Epidermal melanocyte (primary cell): ENCODE measurements at regions not wholly inside any gene's neighbourhood (a gene's known extent, or its start where the extent isn't known, plus 50 kb on each side); places are given as distances from the start of the nearest gene placed in this dataset.
"Not testable (repeated sequence)": the region's sequence is repeated elsewhere in the genome, so short reads cannot be mapped to it uniquely, and the experiment has no call there.

Experiments
- DNase-seq: peaks from one replicate; pipeline ENCODE4 v3.0.0; 2011; ENCODE audit warnings: low spot score; ENCODE audit not compliant: insufficient read length

DNA sequence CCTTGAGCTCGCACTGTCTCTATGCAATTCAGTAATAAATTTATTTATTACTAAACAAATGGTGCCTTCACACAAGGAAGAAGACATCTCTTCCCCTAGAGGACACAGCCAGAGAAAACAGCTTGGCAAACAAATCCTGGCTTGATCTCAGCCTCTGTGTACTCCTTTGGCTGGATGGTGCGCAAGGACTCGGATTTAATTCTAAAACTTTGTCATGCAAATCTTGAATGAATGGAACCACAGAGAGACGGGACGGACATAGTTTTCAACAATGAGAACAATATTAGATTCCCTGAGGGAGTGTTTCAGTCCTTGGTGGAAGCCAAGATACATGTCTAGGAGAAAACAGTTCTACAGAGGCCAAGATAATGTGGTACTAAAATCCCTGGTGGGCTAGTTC, 349.5 kb downstream of the NPIPA8 start:
- no peak for DNase-seq

DNA sequence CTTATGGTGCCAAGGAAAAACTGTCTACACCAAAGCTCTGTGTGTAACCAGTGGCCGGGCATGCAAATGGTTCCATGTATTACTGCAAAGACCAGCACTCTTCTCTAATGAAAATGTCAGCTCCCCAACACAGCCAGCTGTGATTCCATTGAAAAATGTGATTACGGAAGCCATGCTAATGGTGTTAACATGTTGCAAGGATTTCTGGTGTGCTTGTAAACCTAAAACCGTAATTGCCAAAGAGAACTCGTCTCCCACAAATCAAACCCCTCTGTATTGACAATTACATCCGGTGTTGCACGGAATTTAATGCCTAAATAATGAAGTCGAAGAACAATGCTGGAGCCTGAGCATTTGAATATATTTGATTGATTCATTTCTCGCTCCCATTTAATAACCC, 351.7 kb downstream of the NPIPA8 start:
- DNase-seq, result no peak

DNA sequence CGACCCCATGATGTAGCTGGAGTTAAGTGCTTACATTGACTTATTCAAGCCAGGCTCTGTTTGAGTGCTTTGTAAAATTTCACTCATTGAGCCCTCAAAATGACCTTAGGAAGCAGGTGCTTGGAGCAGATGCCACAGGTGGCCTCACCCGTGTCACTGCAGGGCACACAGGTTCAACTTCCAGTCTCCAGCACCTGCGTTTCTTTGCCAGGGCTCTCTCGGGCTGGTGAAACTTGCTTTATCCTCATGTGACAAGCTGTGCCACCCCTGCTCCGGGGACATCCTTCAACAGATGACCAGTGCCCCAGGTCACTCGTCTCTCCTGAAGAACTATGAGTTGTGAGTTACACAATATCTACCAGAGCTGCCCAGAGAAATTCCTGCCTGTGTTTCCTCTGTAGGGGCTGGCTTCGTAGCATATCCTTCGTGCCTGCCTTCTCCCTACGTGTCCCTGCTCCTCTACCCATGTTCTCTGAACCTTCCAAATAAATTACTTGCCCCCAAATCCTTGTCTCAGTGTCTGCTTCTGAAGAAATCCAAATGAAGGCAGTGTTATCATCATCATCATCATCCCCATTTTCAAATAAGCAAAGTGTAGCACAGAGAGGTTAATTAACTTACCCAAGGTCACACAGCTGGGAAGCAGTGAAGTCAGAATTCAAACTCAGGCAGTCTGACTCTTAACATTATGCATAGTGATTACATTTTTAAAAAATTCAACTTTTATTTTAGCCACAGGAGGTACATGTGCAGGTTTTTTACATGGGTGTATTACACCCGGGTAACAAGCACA, 352.5 kb downstream of the NPIPA8 start:
- DNase-seq, result no peak

DNA sequence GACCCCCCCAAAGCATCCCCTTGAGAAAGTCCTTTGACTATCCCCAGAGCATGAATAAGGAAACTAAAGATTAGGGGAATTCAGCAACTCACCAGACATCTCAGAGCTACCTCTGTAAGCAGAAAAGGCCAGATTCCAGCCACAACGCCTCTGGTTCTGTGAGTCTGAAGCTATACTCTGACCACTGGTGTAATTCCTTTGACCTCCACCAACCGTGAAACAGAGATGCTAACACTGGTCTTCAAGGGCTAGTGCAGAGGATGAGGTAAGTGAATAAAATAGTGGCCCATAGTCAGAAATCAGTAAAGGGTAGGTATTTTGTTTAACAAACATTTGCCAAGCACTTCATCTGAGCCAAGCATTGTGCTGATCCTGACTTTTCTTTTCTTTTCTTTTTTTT, 353.4 kb downstream of the NPIPA8 start:
- no peak for DNase-seq

DNA sequence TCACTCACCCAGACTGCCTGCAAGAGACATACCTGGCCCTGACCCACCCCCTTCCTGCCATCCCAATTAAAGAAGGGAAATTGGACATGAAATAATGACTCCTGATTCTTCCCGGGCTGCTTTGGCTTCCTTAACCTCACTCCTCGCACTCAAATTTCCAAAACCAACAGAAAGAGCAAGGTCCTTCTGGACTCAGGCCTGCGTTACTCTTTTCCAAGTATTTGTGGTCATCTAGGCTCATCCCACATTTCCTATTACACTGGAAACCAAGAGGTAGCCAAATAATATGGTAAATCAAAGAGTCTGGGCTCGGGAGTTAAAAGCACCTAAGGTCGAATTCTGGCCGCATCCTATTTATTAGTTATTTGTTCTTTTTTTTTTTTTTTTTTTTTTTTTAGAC, 359.3 kb downstream of the NPIPA8 start:
- no peak for DNase-seq

DNA sequence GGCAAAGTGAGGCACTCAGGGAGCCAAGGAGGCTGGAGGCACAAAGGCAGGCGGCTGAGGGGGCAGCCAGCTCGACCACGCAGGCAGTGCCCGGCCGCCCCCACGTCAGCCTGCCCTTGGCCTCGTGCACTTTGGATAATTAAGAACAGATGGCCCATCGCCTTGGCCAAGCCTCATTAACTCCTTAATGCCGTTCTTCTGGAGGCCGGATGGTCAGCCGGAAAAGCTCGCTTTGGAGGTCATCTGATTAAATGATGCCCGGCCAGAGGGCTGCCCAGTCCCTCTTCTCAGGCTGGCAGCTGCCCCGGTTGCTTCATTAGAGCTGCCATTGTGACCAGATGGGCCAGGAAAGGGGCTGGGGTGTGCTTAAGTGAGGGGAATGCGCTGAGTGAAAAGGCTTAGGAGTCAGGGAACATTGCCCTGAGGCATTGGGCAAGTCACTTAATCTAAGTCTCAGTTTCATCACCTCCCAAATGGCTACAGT, 364.0 kb downstream of the NPIPA8 start:
- DNase-seq, result no peak

DNA sequence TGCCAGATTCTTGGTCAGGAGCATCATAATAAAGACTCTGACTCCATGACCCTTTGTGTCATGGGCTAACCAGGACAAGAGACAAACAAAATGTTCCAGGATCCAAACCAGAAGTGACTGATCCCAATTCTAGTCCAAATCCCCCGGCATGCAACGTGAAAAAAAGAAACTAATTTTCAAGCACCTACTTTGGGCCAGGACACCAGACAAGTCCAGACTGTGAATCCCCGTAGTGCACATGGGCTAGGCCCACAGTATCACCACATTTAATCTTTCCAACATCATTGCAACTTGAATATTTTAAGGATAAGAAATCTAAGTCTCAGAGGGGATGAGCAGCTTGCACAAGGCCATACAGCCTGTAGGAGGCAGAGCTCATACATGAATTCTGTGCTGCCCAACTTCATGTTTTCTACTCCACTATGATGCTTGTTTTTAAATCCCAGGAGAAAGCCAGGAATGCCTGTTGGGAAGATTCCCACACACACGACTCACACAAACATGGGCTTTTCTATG, 365.7 kb downstream of the NPIPA8 start:
- DNase-seq, result no peak

DNA sequence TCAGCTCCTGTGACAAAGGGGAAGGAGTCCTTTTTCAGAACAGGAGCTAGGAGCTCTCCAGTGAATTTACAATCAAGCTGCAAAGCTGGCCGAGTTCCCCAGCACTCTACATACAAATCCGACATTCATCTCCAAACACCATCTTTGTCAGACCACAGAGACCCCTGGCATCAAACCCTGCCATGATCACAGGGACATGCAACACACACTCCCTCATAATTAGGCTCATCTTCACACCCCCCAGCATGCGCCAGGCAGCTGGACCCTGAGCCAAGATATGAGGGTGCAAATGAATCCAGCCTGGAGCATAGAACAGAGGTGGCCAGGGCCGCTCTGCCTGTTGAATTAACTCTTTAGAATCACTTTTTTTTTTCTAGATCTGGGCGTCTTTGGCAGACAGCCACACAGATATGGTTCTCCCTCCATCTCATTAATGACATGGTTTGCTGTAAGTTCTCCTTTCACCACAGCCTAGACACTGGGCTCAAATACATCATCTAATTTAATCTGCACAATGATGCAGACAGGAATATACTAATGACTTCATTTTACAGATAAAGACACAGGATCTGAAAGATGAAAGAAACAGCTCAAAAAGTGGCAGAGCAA, 366.3 kb downstream of the NPIPA8 start:
- DNase-seq, result no peak

DNA sequence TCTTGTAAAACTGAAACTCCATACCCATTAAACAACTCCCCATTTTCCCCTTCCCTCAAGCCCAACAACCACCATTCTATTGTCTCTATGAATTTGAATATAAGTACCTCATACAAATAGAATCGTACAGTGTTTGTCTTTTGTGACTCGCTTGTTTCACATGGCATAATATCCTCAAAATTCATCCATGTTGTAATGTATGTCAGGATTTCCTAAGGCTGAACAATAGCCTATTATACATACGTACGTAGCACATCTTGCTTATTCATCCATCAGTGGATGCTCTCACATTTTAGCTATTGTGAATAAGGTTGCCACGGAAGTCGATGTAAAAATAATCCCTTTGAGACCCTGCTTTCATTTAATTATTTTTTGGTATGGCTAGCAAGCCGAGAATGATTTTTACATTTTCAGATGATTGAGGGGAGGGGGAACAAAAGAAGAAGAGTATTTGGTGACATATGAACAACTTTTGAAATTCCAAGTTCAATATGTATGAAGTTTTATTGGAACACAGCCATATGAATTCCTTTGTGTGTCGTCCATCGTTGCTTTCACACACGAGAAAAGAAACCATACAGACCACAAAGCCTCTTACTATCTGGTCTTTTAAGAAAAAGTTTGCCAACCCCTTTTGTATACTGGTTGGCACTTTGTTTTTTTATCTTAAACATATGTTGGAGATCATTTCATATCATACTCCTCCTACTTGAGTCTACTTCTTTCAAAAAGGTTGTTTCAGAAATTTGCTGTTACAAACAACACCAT, 371.2 kb downstream of the NPIPA8 start:
- no peak for DNase-seq

DNA sequence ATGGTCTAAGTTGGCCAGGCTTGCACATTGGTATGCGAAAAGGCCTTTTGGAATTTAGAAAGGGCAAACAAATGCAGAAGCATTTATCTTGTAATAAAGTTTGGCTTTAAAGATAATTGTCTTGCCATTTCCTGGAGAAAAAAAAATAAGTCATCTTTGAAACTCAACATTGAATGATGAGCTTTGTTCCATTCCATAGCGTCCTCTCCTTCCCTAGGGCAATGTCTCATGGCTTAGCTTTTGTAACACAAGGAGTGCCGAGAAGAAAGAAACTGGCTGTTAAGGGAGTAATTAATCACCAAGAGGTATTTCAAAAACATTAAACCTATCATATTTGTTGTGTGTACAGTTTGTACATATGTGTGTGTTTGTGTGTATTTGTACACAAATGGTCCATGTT, 372.3 kb downstream of the NPIPA8 start:
- peak; percentile 33 for DNase-seq

DNA sequence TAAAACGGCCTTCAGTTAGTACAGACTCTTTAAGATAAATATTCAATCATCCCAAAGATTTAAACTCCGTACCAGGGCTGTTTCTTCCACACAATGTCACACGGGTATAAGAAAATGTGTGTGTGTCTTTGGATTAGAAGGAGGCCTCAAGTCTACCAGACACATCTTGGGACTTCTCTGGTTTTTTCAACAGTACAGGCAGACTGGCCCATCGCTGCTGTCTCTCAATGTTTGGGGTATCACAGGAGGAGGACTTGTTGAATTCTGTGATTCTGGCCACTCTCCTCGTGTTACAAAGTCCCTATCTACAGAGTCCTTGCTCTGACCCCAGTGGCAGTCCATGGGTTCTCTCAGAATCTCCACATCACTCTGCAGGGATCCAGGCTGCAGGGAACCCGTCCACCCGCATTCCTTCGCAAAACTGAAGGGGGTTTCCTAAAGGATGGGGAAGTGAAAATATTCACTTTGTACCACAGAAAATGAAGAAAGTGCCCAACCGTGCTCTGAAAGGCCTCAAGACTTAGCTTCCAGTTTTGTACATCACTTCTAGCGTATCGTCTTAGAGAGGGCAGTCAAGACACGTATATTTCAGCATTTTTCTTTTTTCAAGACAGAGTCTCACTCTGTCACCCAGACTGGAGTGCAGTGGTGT, 373.2 kb downstream of the NPIPA8 start:
- no peak for DNase-seq

DNA sequence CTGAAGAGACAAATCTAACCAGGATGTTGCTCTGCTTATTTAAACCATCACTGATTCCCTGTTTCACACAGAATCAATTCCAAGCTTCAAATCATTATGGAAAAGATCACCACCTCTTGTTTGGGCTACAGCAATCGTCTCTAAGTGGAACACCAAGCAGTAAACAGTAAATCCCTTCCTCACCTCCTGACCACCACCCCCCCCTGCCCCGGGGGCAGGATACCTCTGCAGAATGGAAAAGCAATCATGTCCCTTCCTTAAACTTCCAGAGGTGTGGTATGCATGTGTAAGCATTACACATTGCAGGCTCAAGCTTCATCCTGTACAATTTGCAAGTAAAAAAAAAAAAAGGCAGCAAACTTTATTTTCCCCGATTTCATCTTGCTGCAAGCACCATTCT, 373.8 kb downstream of the NPIPA8 start:
- DNase-seq, result no peak

DNA sequence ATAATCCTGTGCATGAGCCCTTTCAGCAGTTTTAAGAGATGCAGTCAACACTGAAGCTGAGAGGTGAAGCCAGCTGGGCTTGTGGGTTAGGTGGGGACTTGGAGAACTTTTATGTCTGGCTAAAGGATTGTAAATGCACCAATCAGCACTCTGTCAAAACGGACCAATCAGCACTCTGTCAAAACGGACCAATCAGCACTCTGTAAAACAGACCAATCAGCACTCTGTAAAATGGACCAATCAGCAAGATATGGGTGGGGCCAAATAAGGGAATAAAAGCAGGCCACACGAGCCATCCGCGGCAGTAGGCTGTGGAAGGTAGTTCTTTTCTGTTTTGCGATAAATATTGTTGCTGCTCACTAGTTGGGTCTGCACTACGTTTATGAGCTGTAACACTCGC, 374.7 kb downstream of the NPIPA8 start:
- not testable (repeated sequence) for DNase-seq

DNA sequence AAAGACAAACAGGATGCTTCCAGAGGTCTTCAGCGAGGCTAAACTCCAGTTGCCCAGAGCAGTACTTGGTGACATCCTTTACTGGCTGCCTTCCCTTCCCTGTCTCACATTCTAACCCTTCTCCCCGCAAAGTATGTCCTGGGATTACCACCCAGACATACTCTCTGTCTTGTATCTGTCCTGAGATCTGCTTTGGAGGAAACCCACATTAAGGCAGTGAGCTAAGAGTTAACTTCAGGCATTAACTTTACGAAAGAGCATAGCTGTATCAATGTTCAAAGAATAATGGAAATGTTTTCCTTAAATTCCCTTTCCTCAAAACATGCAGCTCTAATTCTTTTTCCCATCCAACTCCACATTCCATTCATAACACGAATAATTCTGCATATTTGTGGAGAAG, 385.2 kb downstream of the NPIPA8 start:
- DNase-seq, result no peak

DNA sequence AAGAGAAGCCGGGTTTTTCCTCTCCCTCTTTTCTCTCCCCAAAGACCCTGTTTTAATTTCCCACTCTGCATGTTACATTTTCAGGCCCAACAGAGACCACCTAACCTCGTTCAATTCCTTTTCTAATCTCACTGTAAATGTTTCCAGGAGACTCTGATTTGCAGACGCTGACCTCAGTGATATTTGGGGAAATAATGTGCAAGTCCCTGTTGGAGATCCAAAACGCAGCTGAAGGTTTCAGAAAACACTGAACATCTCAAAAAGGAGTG, 386.6 kb downstream of the NPIPA8 start:
- no peak for DNase-seq

DNA sequence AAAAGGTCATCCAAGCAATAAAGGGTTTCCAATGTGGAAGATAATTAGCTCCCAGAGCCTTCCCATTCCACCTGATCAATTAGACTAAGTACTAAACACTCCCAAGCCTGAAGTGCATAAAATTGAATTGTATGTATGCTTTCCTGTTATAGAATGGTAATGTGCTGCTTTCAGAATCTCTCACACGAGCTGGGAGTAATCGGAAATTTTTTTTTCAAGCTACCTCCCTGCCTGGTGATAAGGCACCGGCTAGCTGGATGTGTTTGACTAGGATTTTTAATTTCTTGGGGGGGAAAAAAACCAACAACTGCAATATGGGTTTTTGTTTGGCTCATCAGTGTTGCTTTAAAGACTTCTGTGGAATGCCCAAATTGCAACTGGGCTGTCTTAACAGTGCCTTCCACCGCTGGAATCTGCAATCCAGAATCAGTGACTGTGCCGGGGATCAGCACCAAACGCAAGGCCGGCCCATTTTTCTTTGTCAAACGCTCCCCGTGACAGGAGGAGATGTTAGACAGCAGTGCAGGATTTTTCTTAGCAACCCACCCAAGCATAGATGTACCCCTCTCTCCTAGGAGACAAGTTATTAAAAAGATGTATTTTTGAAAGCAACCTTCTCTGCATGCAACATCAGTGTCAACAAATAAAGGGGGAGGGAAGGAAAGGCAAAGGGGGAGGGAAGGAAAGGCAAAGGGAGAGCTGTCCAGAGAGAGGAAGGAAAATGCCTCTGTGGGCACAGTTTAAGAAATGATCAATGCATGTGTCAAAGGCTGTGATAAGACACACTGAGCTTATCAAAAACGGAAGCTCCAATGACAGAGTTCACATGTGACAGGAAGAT, 387.2 kb downstream of the NPIPA8 start:
- no peak for DNase-seq

DNA sequence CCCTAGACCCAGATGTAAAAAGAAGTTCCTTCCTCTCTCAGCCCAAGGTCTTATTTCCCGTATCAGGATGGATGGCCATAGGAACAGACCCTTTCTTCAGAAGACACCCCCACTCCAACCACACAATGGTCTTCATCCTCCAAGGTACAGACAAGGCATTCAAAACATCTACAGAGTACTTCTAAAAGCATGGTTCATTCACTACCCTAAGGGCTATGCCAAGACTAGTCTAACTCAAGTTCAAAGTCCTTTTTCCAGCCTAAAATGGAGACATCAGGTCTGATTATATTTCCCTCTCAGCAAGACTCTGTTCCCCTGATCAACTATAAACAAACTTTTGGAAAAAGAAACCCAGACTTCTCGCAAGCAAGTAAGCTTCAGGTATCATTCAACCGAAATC, 388.9 kb downstream of the NPIPA8 start:
- no peak for DNase-seq

DNA sequence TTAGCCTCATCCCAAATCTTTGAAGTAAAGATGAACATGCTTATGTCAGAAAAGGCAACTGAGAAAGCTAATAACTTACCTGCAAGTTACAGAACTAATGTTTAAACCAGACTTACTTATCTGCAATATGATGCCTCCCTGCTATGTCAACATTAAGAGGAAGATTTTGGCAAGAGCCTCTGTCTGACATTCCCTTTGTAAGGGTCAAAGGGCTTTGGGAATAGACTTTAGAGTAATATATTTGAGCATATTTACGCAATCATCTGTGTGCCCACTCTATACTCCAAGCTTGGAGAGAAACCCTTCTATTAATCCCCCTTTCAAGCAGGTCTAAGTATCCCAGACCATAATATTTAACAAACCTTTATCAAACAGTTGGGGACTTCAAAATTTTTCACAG, 389.4 kb downstream of the NPIPA8 start:
- DNase-seq, result no peak

DNA sequence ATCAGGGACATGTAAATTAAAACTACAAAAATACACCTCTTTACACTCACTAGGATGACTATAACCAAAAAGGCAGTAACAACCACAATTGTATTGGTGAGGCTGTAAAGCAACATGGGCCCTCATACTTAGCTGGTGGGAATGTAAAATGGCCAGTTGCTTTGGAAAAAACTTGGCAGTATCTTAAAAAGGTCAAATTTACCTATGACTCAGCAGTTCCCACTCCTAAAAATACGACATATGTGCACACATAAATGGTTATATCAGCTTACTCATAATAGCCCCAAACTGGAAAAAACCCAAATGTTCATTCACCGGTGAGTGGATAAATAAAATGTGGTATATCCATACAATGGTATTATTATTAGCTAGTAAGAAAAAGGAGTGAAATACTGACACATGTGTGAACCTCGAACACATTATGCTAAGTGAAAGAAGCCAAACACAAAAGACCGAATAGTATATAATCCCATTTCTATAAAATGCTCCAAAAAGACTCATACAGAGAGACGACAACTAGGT, 391.4 kb downstream of the NPIPA8 start:
- no peak for DNase-seq

DNA sequence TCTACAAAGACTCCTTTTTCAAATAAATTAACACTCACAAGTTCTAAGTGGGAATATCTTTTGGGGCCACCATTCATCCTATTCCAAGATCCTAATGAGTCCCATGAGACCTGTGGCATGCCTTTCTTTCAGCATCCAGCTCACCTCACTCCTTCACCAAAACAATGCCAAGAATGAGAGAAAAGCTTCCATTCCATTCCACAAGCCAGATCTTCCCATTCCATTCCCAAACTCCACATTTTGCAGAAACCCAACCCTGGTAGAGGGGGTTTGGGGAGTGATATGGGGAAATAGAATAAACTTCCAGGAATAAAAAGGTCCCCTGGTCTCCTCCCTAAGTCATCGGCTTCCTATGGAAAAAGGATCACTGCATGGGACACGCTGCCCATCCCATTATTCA, 392.2 kb downstream of the NPIPA8 start:
- DNase-seq, result no peak

DNA sequence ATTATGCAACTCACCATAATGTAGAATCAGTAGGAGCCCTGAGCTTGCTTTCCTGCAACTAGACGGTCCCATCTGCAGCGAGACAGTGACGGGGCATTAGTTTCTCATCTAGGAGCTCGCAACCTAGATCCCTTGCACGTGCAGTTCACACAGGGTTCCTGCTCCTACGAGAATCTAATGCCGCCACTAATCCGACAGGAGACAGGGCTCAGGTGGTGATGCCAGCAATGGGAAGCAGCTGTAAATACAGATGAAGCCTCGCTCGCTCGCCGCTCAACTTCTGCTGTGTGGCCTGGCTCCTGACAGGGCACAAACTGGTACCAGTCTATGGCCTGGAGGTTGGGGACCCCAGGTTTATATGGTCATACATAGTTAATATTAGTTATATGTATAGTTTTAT, 394.5 kb downstream of the NPIPA8 start:
- DNase-seq, result no peak
